ENCODE measurements at regions not wholly inside any gene's neighbourhood (a gene's known extent, or its start where the extent isn't known, plus 50 kb on each side); places are given as distances from the start of the nearest gene placed in this dataset.

DNA sequence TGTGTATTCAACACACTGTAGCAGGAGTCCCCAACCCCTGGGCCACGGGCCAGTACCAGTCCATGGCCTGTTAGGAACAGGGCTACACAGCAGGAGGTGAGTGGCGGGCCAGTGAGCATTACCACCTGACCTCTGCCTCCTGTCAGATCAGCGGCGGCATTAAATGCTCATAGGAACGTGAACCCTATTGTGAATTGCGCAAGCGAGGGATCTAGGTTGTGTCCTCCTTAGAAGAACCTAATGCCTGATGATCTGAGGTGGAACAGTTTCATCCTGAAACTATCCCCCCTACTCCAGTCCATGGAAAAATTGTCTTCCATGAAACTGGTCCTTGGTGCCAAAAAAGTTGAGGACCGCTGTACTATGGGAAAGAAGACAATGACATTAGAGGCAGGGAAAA, 386.9 kb downstream of the PREX1 start:
- TF ChIP-seq, protein P1, sequence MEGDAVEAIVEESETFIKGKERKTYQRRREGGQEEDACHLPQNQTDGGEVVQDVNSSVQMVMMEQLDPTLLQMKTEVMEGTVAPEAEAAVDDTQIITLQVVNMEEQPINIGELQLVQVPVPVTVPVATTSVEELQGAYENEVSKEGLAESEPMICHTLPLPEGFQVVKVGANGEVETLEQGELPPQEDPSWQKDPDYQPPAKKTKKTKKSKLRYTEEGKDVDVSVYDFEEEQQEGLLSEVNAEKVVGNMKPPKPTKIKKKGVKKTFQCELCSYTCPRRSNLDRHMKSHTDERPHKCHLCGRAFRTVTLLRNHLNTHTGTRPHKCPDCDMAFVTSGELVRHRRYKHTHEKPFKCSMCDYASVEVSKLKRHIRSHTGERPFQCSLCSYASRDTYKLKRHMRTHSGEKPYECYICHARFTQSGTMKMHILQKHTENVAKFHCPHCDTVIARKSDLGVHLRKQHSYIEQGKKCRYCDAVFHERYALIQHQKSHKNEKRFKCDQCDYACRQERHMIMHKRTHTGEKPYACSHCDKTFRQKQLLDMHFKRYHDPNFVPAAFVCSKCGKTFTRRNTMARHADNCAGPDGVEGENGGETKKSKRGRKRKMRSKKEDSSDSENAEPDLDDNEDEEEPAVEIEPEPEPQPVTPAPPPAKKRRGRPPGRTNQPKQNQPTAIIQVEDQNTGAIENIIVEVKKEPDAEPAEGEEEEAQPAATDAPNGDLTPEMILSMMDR (IDR thresholded peaks at IDR 0.05; ENCODE audit: borderline replicate concordance, extremely low read depth, low read length, poor library complexity, severe bottlenecking) = no peak
- no peak for TF ChIP-seq EZH2 (IDR thresholded peaks at IDR 0.05; ENCODE audit: borderline replicate concordance, low read depth, low read length, severe bottlenecking)
